ENCODE measurements at regions not wholly inside any gene's neighbourhood (a gene's known extent, or its start where the extent isn't known, plus 50 kb on each side); places are given as distances from the start of the nearest gene placed in this dataset.
"Not testable (repeated sequence)": the region's sequence is repeated elsewhere in the genome, so short reads cannot be mapped to it uniquely, and the experiment has no call there.

- no peak overlapping the region for H3K27ac ChIP-seq
- H3K27me3 ChIP-seq (replicated peaks; ENCODE audit: insufficient read depth), result no peaks in the 10 kb centered on the region
- DNase-seq (ENCODE audit: low spot score), result no peak
- no peak overlapping the region for H3K4me3 ChIP-seq
- no peak for TF ChIP-seq CTCF (IDR thresholded peaks at IDR 0.05)
- H3K9me3 ChIP-seq, result no peaks in the 10 kb centered on the region
- no peak for ATAC-seq (ENCODE audit: insufficient number of reproducible peaks, low FRiP score, low read depth)
- H3K4me1 ChIP-seq (ENCODE audit: control insufficient read depth in 1 of 2, low read depth in 2 of 2), result no peaks in the 10 kb centered on the region
- H3K36me3 ChIP-seq, result no peaks in the 10 kb centered on the region
Observed at GRCh38 chr5:12883395-12883794, 979.1 kb upstream of the CTNND2 start.

- Histone ChIP-seq H3K27me3 (replicated peaks; ENCODE audit: insufficient read depth) (no peaks in the 10 kb centered on the region), H3K4me1 (ENCODE audit: control insufficient read depth in 1 of 2, low read depth in 2 of 2) (no peaks in the 10 kb centered on the region), H3K27ac (no peak overlapping the region), H3K9me3 (no peaks in the 10 kb centered on the region), H3K4me3 (no peak overlapping the region), H3K36me3 (no peaks in the 10 kb centered on the region)
- no peak for TF ChIP-seq CTCF (IDR thresholded peaks at IDR 0.05)
- no peak for DNase-seq (ENCODE audit: low spot score)
- no peak for ATAC-seq (ENCODE audit: insufficient number of reproducible peaks, low FRiP score, low read depth)
Observed at GRCh38 chr5:12876541-12877298, 972.5 kb upstream of the CTNND2 start.

GRCh38 chr5:12870872-12871539, 966.8 kb upstream of the CTNND2 start:
- no peaks in the 10 kb centered on the region for H3K9me3 ChIP-seq
- H3K36me3 ChIP-seq, result no peaks in the 10 kb centered on the region
- no peak overlapping the region for H3K27ac ChIP-seq
- no peaks in the 10 kb centered on the region for H3K4me1 ChIP-seq (ENCODE audit: control insufficient read depth in 1 of 2, low read depth in 2 of 2)
- ATAC-seq (ENCODE audit: insufficient number of reproducible peaks, low FRiP score, low read depth) (no peak), DNase-seq (ENCODE audit: low spot score) (no peak)
- no peak for TF ChIP-seq CTCF (IDR thresholded peaks at IDR 0.05)
- H3K27me3 ChIP-seq (replicated peaks; ENCODE audit: insufficient read depth), result no peaks in the 10 kb centered on the region
- H3K4me3 ChIP-seq, result no peak overlapping the region

GRCh38 chr5:12865529-12865928, 961.3 kb upstream of the CTNND2 start:
- DNase-seq (ENCODE audit: low spot score), result no peak
- ATAC-seq (ENCODE audit: insufficient number of reproducible peaks, low FRiP score, low read depth), result no peak
- H3K27me3 ChIP-seq (replicated peaks; ENCODE audit: insufficient read depth), result no peaks in the 10 kb centered on the region
- H3K4me3 ChIP-seq, result no peak overlapping the region
- no peak for TF ChIP-seq CTCF (IDR thresholded peaks at IDR 0.05)
- H3K9me3 ChIP-seq, result no peaks in the 10 kb centered on the region
- H3K36me3 ChIP-seq, result no peaks in the 10 kb centered on the region
- no peak overlapping the region for H3K27ac ChIP-seq
- H3K4me1 ChIP-seq (ENCODE audit: control insufficient read depth in 1 of 2, low read depth in 2 of 2), result no peaks in the 10 kb centered on the region

GRCh38 chr5:12861886-12862654, 957.8 kb upstream of the CTNND2 start:
- Histone ChIP-seq H3K9me3 (no peaks in the 10 kb centered on the region), H3K4me3 (no peak overlapping the region), H3K27ac (no peak overlapping the region), H3K27me3 (replicated peaks; ENCODE audit: insufficient read depth) (no peaks in the 10 kb centered on the region), H3K4me1 (ENCODE audit: control insufficient read depth in 1 of 2, low read depth in 2 of 2) (no peaks in the 10 kb centered on the region), H3K36me3 (no peaks in the 10 kb centered on the region)
- DNase-seq (ENCODE audit: low spot score) (no peak), ATAC-seq (ENCODE audit: insufficient number of reproducible peaks, low FRiP score, low read depth) (no peak)
- TF ChIP-seq CTCF (IDR thresholded peaks at IDR 0.05), result no peak

GRCh38 chr5:12856105-12856504, 951.9 kb upstream of the CTNND2 start:
- H3K27ac ChIP-seq; H3K4me1 ChIP-seq (ENCODE audit: control insufficient read depth in 1 of 2, low read depth in 2 of 2); H3K4me3 ChIP-seq; H3K27me3 ChIP-seq (replicated peaks; ENCODE audit: insufficient read depth); ATAC-seq (ENCODE audit: insufficient number of reproducible peaks, low FRiP score, low read depth); H3K9me3 ChIP-seq; H3K36me3 ChIP-seq; DNase-seq (ENCODE audit: low spot score): not testable (repeated sequence)

Measured in thoracic aorta (tissue), 2 donors.